ENCODE measurements at regions not wholly inside any gene's neighbourhood (a gene's known extent, or its start where the extent isn't known, plus 50 kb on each side); places are given as distances from the start of the nearest gene placed in this dataset.

GRCh38 chr5:6146271-6146670 lies 232.1 kb downstream of the MED10 start:
- Mint-ChIP-seq H3K27me3 (ENCODE audit: unreplicated experiment) (no peaks in the 10 kb centered on the region), H3K9me3 (ENCODE audit: unreplicated experiment) (peaks cover 2% of the 10 kb centered on the region), H3K4me1 (ENCODE audit: low read depth, unreplicated experiment) (peaks cover 2% of the 10 kb centered on the region), H3K36me3 (ENCODE audit: unreplicated experiment) (no peaks in the 10 kb centered on the region), H3K4me3 (ENCODE audit: unreplicated experiment) (no peak overlapping the region), H3K27ac (ENCODE audit: unreplicated experiment) (no peak overlapping the region)
- no peak for DNase-seq
- no peak for TF ChIP-seq CTCF (IDR thresholded peaks at IDR 0.05; ENCODE audit: partially characterized antibody, unreplicated experiment)

GRCh38 chr5:6145616-6146237 lies 232.6 kb downstream of the MED10 start:
- Mint-ChIP-seq H3K36me3 (ENCODE audit: unreplicated experiment) (no peaks in the 10 kb centered on the region), H3K27me3 (ENCODE audit: unreplicated experiment) (no peaks in the 10 kb centered on the region), H3K4me3 (ENCODE audit: unreplicated experiment) (no peak overlapping the region), H3K9me3 (ENCODE audit: unreplicated experiment) (peaks cover 2% of the 10 kb centered on the region), H3K27ac (ENCODE audit: unreplicated experiment) (no peak overlapping the region), H3K4me1 (ENCODE audit: low read depth, unreplicated experiment) (peaks cover 2% of the 10 kb centered on the region)
- no peak for TF ChIP-seq CTCF (IDR thresholded peaks at IDR 0.05; ENCODE audit: partially characterized antibody, unreplicated experiment)
- no peak for DNase-seq

- no peaks in the 10 kb centered on the region for H3K27me3 Mint-ChIP-seq (ENCODE audit: unreplicated experiment)
- peaks cover 2% of the 10 kb centered on the region for H3K9me3 Mint-ChIP-seq (ENCODE audit: unreplicated experiment)
- H3K4me1 Mint-ChIP-seq (ENCODE audit: low read depth, unreplicated experiment), result peaks cover 2% of the 10 kb centered on the region
- no peak for TF ChIP-seq CTCF (IDR thresholded peaks at IDR 0.05; ENCODE audit: partially characterized antibody, unreplicated experiment)
- H3K4me3 Mint-ChIP-seq (ENCODE audit: unreplicated experiment), result no peak overlapping the region
- no peak overlapping the region for H3K27ac Mint-ChIP-seq (ENCODE audit: unreplicated experiment)
- DNase-seq, result no peak
- no peaks in the 10 kb centered on the region for H3K36me3 Mint-ChIP-seq (ENCODE audit: unreplicated experiment)
These were observed 234.8 kb downstream of the MED10 start for GRCh38 chr5:6143523-6143922.

GRCh38 chr5:6142353-6142752 lies 236.0 kb downstream of the MED10 start:
- H3K27ac Mint-ChIP-seq (ENCODE audit: unreplicated experiment), result no peak overlapping the region
- TF ChIP-seq CTCF (IDR thresholded peaks at IDR 0.05; ENCODE audit: partially characterized antibody, unreplicated experiment), result no peak
- no peak overlapping the region for H3K4me3 Mint-ChIP-seq (ENCODE audit: unreplicated experiment)
- H3K4me1 Mint-ChIP-seq (ENCODE audit: low read depth, unreplicated experiment), result no peaks in the 10 kb centered on the region
- H3K36me3 Mint-ChIP-seq (ENCODE audit: unreplicated experiment), result no peaks in the 10 kb centered on the region
- no peak for DNase-seq
- H3K9me3 Mint-ChIP-seq (ENCODE audit: unreplicated experiment), result peaks cover 2% of the 10 kb centered on the region
- H3K27me3 Mint-ChIP-seq (ENCODE audit: unreplicated experiment), result no peaks in the 10 kb centered on the region

GRCh38 chr5:6140219-6140618 lies 238.1 kb downstream of the MED10 start:
- DNase-seq, result no peak
- H3K4me3 Mint-ChIP-seq (ENCODE audit: unreplicated experiment), result no peak overlapping the region
- no peaks in the 10 kb centered on the region for H3K9me3 Mint-ChIP-seq (ENCODE audit: unreplicated experiment)
- no peak for TF ChIP-seq CTCF (IDR thresholded peaks at IDR 0.05; ENCODE audit: partially characterized antibody, unreplicated experiment)
- H3K4me1 Mint-ChIP-seq (ENCODE audit: low read depth, unreplicated experiment), result no peaks in the 10 kb centered on the region
- no peaks in the 10 kb centered on the region for H3K36me3 Mint-ChIP-seq (ENCODE audit: unreplicated experiment)
- no peak overlapping the region for H3K27ac Mint-ChIP-seq (ENCODE audit: unreplicated experiment)
- H3K27me3 Mint-ChIP-seq (ENCODE audit: unreplicated experiment), result no peaks in the 10 kb centered on the region

All from glutamatergic neuron (in vitro differentiated cells).